HepG2 (cell line): ENCODE measurements at regions not wholly inside any gene's neighbourhood (a gene's known extent, or its start where the extent isn't known, plus 50 kb on each side); places are given as distances from the start of the nearest gene placed in this dataset.

Experiments used
- ARNT2 ChIP-seq: sonication (generic); formaldehyde crosslinking; IDR thresholded peaks from 2 replicates; pipeline ENCODE4 v1.8.0; 2022; ENCODE audit warnings: mild to moderate bottlenecking, low read depth, missing genetic modification reagents, moderate library complexity
- POLR2AphosphoS5 ChIP-seq: IDR thresholded peaks from 2 replicates; pipeline ENCODE4 v1.6.1; 2012; ENCODE audit warnings: low read depth, low read length
- SIN3A ChIP-seq: IDR thresholded peaks from 2 replicates; pipeline ENCODE4 v1.6.1; 2011; ENCODE audit warnings: low read depth, mild to moderate bottlenecking, control low read depth, low read length, borderline replicate concordance
- TCF12 ChIP-seq, 2 experiments: fragments of 450-650 bp in 1 of 2; sonication (generic) in 1 of 2; formaldehyde crosslinking in 1 of 2; IDR thresholded peaks; 2 replicates each; pipeline versions ENCODE4 v1.6.1 to v1.8.0; 2017 to 2022; ENCODE audit warnings: antibody characterized with exemption in 1 of 2, mild to moderate bottlenecking in 1 of 2, missing genetic modification reagents in 1 of 2, moderate library complexity in 1 of 2
- U2AF2 ChIP-seq: fragments of 200-400 bp; formaldehyde crosslinking; IDR thresholded peaks from 2 replicates; pipeline ENCODE4 v1.6.1; 2017; ENCODE audit warnings: low read depth, mild to moderate bottlenecking, low read length
- ZNF138 ChIP-seq: sonication (generic); formaldehyde crosslinking; IDR thresholded peaks from 2 replicates; pipeline ENCODE4 v1.5.0; 2020; ENCODE audit warnings: mild to moderate bottlenecking, low read depth, missing genetic modification reagents
- ZNF354B ChIP-seq: sonication (generic); formaldehyde crosslinking; IDR thresholded peaks from 2 replicates; pipeline ENCODE4 v1.8.0; 2022; ENCODE audit warnings: mild to moderate bottlenecking, missing genetic modification reagents
- TF ChIP-seq, protein P1 (sequence below): fragments of 450-650 bp; IDR thresholded peaks from 2 replicates; pipeline ENCODE4 v1.6.1; 2017; ENCODE audit warnings: mild to moderate bottlenecking
- TF ChIP-seq, protein P2 (sequence below): sonication (generic); formaldehyde crosslinking; IDR thresholded peaks from 2 replicates; pipeline ENCODE4 v1.5.0; 2020; ENCODE audit warnings: mild to moderate bottlenecking, missing genetic modification reagents, moderate library complexity
- TF ChIP-seq, protein P3 (sequence below): sonication (generic); formaldehyde crosslinking; IDR thresholded peaks from 2 replicates; pipeline ENCODE4 v1.5.1; 2020; ENCODE audit warnings: missing genetic modification reagents, mild to moderate bottlenecking, borderline replicate concordance
- TF ChIP-seq, protein P4 (sequence below): sonication (generic); formaldehyde crosslinking; IDR thresholded peaks from 2 replicates; pipeline ENCODE4 v1.4.0; 2020; ENCODE audit warnings: mild to moderate bottlenecking, missing genetic modification reagents

DNA sequence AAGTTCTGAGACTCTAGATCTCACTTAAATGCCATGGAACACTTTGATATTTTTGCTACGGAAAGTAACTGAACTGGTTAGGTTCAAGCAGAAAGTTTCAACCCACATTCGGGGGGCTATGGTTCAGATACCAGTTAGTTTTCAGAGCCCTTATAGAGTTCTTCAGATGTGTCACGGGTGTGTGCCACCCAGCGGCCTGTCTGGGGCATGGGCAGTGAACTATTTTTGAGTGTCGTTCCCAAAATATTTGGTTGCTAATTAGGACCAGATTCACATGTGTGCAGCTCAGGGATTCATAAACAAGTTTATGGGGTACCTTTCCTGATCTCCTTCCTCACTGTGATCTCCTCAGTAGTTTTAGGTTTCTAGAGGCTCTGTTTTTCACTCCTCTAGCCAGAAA lies 271.9 kb downstream of the C7orf25 start:
- TF ChIP-seq ZNF354B (CRISPR knock-in tag) (no peak), POLR2AphosphoS5 (no peak), U2AF2 (no peak), SIN3A (no peak), TCF12 (IDR thresholded peaks at IDR 0.05) (no peak), TCF12 (CRISPR knock-in tag; IDR thresholded peaks at IDR 0.05) (no peak), ARNT2 (CRISPR knock-in tag) (no peak), ZNF138 (CRISPR knock-in tag) (no peak)
- TF ChIP-seq, protein P1, sequence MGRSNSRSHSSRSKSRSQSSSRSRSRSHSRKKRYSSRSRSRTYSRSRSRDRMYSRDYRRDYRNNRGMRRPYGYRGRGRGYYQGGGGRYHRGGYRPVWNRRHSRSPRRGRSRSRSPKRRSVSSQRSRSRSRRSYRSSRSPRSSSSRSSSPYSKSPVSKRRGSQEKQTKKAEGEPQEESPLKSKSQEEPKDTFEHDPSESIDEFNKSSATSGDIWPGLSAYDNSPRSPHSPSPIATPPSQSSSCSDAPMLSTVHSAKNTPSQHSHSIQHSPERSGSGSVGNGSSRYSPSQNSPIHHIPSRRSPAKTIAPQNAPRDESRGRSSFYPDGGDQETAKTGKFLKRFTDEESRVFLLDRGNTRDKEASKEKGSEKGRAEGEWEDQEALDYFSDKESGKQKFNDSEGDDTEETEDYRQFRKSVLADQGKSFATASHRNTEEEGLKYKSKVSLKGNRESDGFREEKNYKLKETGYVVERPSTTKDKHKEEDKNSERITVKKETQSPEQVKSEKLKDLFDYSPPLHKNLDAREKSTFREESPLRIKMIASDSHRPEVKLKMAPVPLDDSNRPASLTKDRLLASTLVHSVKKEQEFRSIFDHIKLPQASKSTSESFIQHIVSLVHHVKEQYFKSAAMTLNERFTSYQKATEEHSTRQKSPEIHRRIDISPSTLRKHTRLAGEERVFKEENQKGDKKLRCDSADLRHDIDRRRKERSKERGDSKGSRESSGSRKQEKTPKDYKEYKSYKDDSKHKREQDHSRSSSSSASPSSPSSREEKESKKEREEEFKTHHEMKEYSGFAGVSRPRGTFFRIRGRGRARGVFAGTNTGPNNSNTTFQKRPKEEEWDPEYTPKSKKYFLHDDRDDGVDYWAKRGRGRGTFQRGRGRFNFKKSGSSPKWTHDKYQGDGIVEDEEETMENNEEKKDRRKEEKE: no peak
- TF ChIP-seq, protein P2, sequence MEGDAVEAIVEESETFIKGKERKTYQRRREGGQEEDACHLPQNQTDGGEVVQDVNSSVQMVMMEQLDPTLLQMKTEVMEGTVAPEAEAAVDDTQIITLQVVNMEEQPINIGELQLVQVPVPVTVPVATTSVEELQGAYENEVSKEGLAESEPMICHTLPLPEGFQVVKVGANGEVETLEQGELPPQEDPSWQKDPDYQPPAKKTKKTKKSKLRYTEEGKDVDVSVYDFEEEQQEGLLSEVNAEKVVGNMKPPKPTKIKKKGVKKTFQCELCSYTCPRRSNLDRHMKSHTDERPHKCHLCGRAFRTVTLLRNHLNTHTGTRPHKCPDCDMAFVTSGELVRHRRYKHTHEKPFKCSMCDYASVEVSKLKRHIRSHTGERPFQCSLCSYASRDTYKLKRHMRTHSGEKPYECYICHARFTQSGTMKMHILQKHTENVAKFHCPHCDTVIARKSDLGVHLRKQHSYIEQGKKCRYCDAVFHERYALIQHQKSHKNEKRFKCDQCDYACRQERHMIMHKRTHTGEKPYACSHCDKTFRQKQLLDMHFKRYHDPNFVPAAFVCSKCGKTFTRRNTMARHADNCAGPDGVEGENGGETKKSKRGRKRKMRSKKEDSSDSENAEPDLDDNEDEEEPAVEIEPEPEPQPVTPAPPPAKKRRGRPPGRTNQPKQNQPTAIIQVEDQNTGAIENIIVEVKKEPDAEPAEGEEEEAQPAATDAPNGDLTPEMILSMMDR (CRISPR knock-in tag): no peak
- TF ChIP-seq, protein P3, sequence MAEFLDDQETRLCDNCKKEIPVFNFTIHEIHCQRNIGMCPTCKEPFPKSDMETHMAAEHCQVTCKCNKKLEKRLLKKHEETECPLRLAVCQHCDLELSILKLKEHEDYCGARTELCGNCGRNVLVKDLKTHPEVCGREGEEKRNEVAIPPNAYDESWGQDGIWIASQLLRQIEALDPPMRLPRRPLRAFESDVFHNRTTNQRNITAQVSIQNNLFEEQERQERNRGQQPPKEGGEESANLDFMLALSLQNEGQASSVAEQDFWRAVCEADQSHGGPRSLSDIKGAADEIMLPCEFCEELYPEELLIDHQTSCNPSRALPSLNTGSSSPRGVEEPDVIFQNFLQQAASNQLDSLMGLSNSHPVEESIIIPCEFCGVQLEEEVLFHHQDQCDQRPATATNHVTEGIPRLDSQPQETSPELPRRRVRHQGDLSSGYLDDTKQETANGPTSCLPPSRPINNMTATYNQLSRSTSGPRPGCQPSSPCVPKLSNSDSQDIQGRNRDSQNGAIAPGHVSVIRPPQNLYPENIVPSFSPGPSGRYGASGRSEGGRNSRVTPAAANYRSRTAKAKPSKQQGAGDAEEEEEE (CRISPR knock-in tag): no peak
- TF ChIP-seq, protein P4, sequence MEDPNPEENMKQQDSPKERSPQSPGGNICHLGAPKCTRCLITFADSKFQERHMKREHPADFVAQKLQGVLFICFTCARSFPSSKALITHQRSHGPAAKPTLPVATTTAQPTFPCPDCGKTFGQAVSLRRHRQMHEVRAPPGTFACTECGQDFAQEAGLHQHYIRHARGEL (CRISPR knock-in tag): no peak
